Calu3 (cell line): ENCODE measurements at regions not wholly inside any gene's neighbourhood (a gene's known extent, or its start where the extent isn't known, plus 50 kb on each side); places are given as distances from the start of the nearest gene placed in this dataset.

ENCODE experiments used
- BruUV-seq: library from RNA; stranded (reverse); fragments of 400-500 nt; replicated peaks from 2 replicates; lab custom pipeline; 2021; lab: Mats Ljungman, UMichigan
- CTCF ChIA-PET: fragments of 300-600 bp; sonication (Branson Sonifier 250); formaldehyde crosslinking; loops from one replicate; lab custom pipeline; 2022; ENCODE audit warnings: antibody characterized with exemption; lab: Charles Lee
- DNase-seq: peaks from one replicate; pipeline ENCODE4 v3.0.0; 2022
- H3K27ac Mint-ChIP-seq: one replicate; pipeline ENCODE4 v1.8.0; 2022; ENCODE audit warnings: mixed read lengths; ENCODE audit not compliant: unreplicated experiment
- H3K27me3 Mint-ChIP-seq: one replicate; pipeline ENCODE4 v1.8.0; 2022; ENCODE audit warnings: mixed read lengths; ENCODE audit not compliant: unreplicated experiment
- H3K36me3 Mint-ChIP-seq: one replicate; pipeline ENCODE4 v1.8.0; 2022; ENCODE audit warnings: mild to moderate bottlenecking, moderate library complexity, mixed read lengths; ENCODE audit not compliant: insufficient read depth, unreplicated experiment
- H3K4me1 Mint-ChIP-seq: one replicate; pipeline ENCODE4 v1.8.0; 2022; ENCODE audit warnings: mild to moderate bottlenecking, low read depth, mixed read lengths; ENCODE audit not compliant: unreplicated experiment
- H3K4me3 Mint-ChIP-seq: one replicate; pipeline ENCODE4 v1.8.0; 2022; ENCODE audit warnings: mild to moderate bottlenecking, low read depth, moderate library complexity, mixed read lengths; ENCODE audit not compliant: unreplicated experiment
- H3K9me3 Mint-ChIP-seq: one replicate; pipeline ENCODE4 v1.8.0; 2022; ENCODE audit warnings: low read depth, mixed read lengths; ENCODE audit not compliant: unreplicated experiment
- intact Hi-C: fragments of 100-400 bp; cut with micrococcal nuclease; formaldehyde crosslinking; loops from one replicate; pipeline ENCODE4 v1.10.0; 2022; ENCODE audit not compliant: unreplicated experiment
- TF ChIP-seq, protein P1 (sequence below): fragments of 200-600 bp; IDR thresholded peaks from one replicate; pipeline ENCODE4 v1.8.0; 2022; ENCODE audit warnings: antibody characterized with exemption; ENCODE audit not compliant: unreplicated experiment

DNA sequence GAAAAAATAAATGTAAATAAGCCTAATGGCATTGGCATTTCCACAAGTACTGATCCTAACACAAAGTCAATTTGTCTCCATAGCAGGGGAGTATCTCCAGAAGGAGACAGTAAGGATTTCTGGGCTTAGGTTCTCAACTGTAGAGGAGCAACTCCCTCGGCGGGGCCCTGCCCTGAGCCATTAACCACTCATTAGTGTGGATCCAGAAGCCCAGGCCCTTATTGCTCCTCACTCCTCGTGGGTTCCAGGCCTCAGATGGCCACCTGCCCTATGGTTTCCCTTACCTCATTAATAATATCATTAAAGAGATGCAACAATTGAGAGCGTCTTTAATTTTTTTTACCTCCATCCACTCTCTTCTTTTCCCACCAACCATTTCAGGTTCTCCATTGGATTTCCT is 85.3 kb upstream of the CLDN18 start:
- peaks cover 28% of the 10 kb centered on the region for H3K27me3 Mint-ChIP-seq
- H3K9me3 Mint-ChIP-seq = no peaks in the 10 kb centered on the region
- H3K4me3 Mint-ChIP-seq = no peak overlapping the region
- BruUV-seq = no TSS peak
- CTCF ChIA-PET = no interaction called here
- TF ChIP-seq, protein P1, sequence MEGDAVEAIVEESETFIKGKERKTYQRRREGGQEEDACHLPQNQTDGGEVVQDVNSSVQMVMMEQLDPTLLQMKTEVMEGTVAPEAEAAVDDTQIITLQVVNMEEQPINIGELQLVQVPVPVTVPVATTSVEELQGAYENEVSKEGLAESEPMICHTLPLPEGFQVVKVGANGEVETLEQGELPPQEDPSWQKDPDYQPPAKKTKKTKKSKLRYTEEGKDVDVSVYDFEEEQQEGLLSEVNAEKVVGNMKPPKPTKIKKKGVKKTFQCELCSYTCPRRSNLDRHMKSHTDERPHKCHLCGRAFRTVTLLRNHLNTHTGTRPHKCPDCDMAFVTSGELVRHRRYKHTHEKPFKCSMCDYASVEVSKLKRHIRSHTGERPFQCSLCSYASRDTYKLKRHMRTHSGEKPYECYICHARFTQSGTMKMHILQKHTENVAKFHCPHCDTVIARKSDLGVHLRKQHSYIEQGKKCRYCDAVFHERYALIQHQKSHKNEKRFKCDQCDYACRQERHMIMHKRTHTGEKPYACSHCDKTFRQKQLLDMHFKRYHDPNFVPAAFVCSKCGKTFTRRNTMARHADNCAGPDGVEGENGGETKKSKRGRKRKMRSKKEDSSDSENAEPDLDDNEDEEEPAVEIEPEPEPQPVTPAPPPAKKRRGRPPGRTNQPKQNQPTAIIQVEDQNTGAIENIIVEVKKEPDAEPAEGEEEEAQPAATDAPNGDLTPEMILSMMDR = no peak
- no peak for DNase-seq
- no peaks in the 10 kb centered on the region for H3K36me3 Mint-ChIP-seq
- H3K27ac Mint-ChIP-seq = no peak overlapping the region
- intact Hi-C loops = no loop called here
- no peaks in the 10 kb centered on the region for H3K4me1 Mint-ChIP-seq

DNA sequence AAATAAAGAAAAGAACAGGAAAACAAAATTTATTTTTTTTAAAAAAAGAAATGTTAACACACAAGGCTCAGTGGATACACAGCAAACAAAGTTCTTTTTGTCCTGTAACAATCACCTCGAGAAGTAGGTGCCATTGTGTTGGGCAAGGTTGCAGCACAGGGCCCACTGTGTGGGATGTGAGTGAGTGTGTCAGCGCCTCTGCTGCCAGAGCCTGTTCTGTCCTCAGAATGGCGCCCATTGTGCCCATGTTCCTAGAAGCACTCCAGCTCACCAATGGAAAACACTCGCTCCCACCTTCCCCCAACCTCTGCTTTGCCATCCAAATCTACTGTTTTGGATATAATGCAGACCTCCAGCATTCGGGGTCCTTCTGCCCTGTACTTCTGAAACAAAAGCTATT is 84.9 kb upstream of the CLDN18 start:
- Mint-ChIP-seq H3K4me1 (no peaks in the 10 kb centered on the region), H3K4me3 (no peak overlapping the region), H3K27ac (no peak overlapping the region), H3K9me3 (no peaks in the 10 kb centered on the region), H3K36me3 (no peaks in the 10 kb centered on the region), H3K27me3 (peaks cover 27% of the 10 kb centered on the region)
- intact Hi-C loops = no loop called here
- no peak for DNase-seq
- TF ChIP-seq, protein P1 = no peak
- no TSS peak for BruUV-seq
- CTCF ChIA-PET = interaction anchor here (0.7 kb wide), 1 partner anchor 20 kb away, joined by 3 read pairs; no protein-coding TSS in a partner anchor

DNA sequence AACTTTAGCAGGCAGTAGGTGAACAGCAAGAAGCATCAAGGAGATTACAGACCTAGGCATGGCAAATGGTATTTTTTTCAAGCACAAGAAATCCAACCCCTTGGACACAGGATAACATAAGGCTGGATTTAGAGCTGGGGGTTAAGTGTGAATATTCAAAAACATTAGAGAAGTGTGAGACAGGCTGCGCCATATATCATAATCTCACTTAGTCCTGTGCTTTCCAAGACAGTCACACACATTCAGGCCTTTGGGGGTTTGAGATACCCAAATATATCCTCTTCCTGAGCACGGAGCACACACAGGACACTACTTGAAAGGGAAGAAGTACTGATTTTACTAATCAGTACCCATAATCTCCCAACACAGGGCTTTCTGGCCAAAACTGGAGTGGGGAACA is 83.0 kb upstream of the CLDN18 start:
- TF ChIP-seq, protein P1 = no peak
- no peak overlapping the region for H3K27ac Mint-ChIP-seq
- H3K36me3 Mint-ChIP-seq = no peaks in the 10 kb centered on the region
- no peak for DNase-seq
- intact Hi-C loops = no loop called here
- peaks cover 40% of the 10 kb centered on the region for H3K27me3 Mint-ChIP-seq
- no peak overlapping the region for H3K4me3 Mint-ChIP-seq
- BruUV-seq = no TSS peak
- CTCF ChIA-PET = no interaction called here
- no peaks in the 10 kb centered on the region for H3K9me3 Mint-ChIP-seq
- H3K4me1 Mint-ChIP-seq = no peaks in the 10 kb centered on the region

DNA sequence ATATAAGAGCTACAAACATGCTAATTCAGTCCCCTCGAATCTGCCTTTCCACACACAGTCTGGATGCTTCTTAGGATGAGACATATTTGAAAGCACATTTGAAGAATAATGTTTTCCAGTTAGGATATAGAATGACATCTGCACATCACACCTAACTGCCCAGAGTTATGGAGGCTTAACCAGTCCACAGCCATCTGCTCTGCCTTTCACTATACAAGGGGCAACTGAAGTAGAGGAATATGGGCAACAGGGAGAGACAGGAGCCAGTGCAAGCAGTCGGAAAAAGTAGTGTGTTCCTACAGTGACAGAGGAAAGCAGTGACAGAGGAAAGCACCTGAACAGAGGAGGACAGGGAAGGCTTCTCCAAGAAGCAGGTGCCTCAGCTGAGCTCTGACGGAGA is 79.0 kb upstream of the CLDN18 start:
- H3K36me3 Mint-ChIP-seq = no peaks in the 10 kb centered on the region
- no peak overlapping the region for H3K4me3 Mint-ChIP-seq
- H3K27me3 Mint-ChIP-seq = peaks cover 46% of the 10 kb centered on the region
- TF ChIP-seq, protein P1 = no peak
- CTCF ChIA-PET = no interaction called here
- H3K27ac Mint-ChIP-seq = no peak overlapping the region
- H3K4me1 Mint-ChIP-seq = no peaks in the 10 kb centered on the region
- BruUV-seq = no TSS peak
- DNase-seq = no peak
- intact Hi-C loops = no loop called here
- no peaks in the 10 kb centered on the region for H3K9me3 Mint-ChIP-seq
